Skin of body (tissue), 1 donor: ENCODE measurements at regions not wholly inside any gene's neighbourhood (a gene's known extent, or its start where the extent isn't known, plus 50 kb on each side); places are given as distances from the start of the nearest gene placed in this dataset.

Source experiments
- DNase-seq: peaks from one replicate; lab custom pipeline; 2025; lab: John Stamatoyannopoulos, UW

GRCh38 chr4:153850533-153851280 lies 61.8 kb upstream of the SFRP2 start:
- peak; percentile 4 for DNase-seq

- no peak for DNase-seq
These were observed 55.3 kb upstream of the SFRP2 start for GRCh38 chr4:153844144-153844543.
